ENCODE measurements at regions not wholly inside any gene's neighbourhood (a gene's known extent, or its start where the extent isn't known, plus 50 kb on each side); places are given as distances from the start of the nearest gene placed in this dataset.

- POLR2A ChIA-PET, result no interaction called here
- no peak for DNase-seq (ENCODE audit: low read depth)
- H3K36me3 ChIP-seq (ENCODE audit: control insufficient read depth, insufficient read depth, low read length), result no peaks in the 10 kb centered on the region
- CTCF ChIA-PET, result no interaction called here
- no peak for TF ChIP-seq CTCF (IDR thresholded peaks at IDR 0.05; ENCODE audit: insufficient read depth, low read depth, low read length)
- H3K4me3 ChIP-seq (ENCODE audit: low read depth, low read length), result no peak overlapping the region
- no peaks in the 10 kb centered on the region for H3K27me3 ChIP-seq (ENCODE audit: control insufficient read depth, insufficient read depth, low read length)
These were observed 398.7 kb upstream of the SALL3 start for GRCh38 chr18:78580835-78581339.

DNA sequence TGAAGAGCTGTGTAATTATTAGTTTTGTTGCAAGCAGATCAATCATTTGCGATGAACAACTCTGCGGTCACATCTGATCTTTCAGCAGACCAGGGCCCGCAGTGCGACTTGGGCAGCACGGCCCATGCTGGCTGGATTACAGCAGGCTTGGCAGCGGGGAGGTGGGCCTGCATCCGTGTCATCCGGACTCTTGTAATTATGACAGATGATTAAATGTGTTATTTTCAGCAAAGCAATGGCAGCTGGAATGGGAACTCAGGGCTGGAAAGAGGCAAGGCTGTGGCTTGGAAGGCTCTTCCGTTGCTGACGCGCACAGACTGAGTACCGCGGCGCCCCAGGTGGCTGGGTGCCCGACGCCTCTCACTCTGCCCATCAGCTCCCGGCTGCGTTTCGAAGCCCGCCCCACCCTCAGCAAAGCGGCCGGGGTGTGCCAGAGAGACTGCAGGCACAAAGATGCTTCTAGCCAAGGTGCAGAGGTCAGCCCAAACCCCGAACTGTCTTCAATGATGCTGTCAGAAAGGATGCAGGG lies 397.4 kb upstream of the SALL3 start:
- Histone ChIP-seq H3K27me3 (ENCODE audit: control insufficient read depth, insufficient read depth, low read length) (no peaks in the 10 kb centered on the region), H3K4me3 (ENCODE audit: low read depth, low read length) (no peak overlapping the region), H3K36me3 (ENCODE audit: control insufficient read depth, insufficient read depth, low read length) (no peaks in the 10 kb centered on the region)
- ChIA-PET CTCF (no interaction called here), POLR2A (no interaction called here)
- TF ChIP-seq CTCF (IDR thresholded peaks at IDR 0.05; ENCODE audit: insufficient read depth, low read depth, low read length), result no peak
- no peak for DNase-seq (ENCODE audit: low read depth)

DNA sequence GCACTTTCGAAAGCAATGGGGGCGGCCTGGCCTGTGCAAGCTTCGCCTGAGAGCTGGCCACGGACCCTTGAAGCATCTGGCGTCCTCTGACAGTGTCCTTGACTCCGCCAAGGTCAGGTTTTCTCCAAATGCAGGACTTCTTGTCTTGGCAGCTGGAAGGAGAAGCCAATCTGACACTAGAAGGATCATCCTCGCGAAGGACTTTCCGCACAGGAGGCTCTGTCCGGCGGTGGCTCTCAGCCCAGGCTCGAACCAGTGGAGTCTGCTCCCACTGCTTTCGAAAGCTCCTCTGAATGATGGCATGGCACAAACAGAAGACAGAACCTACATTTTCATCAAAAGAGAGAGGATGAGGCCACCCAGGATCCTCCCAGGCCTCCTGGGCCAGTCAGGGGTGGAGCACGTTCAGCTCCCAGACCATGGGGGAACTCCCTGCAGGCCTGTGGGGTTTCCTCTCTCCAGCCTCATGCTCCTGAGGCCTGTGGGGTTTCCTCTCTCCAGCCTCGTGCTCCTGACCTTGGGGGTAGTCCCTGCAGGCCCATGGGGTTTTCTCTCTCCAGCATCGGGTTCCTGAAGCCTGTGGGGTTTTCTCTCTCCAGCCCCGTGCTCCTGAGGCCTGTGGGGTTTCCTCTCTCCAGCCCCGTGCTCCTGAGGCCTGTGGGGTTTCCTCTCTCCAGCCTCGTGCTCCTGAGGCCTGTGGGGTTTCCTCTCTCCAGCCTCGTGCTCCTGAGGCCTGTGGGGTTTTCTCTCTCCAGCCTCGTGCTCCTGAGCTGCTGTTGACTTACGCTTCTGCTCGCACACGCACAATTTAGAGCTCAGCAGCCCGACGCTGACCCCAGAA lies 396.5 kb upstream of the SALL3 start:
- TF ChIP-seq CTCF (IDR thresholded peaks at IDR 0.05; ENCODE audit: insufficient read depth, low read depth, low read length), result no peak
- no peak for DNase-seq (ENCODE audit: low read depth)
- ChIA-PET CTCF (no interaction called here), POLR2A (no interaction called here)
- Histone ChIP-seq H3K4me3 (ENCODE audit: low read depth, low read length) (no peak overlapping the region), H3K27me3 (ENCODE audit: control insufficient read depth, insufficient read depth, low read length) (no peaks in the 10 kb centered on the region), H3K36me3 (ENCODE audit: control insufficient read depth, insufficient read depth, low read length) (no peaks in the 10 kb centered on the region)

DNA sequence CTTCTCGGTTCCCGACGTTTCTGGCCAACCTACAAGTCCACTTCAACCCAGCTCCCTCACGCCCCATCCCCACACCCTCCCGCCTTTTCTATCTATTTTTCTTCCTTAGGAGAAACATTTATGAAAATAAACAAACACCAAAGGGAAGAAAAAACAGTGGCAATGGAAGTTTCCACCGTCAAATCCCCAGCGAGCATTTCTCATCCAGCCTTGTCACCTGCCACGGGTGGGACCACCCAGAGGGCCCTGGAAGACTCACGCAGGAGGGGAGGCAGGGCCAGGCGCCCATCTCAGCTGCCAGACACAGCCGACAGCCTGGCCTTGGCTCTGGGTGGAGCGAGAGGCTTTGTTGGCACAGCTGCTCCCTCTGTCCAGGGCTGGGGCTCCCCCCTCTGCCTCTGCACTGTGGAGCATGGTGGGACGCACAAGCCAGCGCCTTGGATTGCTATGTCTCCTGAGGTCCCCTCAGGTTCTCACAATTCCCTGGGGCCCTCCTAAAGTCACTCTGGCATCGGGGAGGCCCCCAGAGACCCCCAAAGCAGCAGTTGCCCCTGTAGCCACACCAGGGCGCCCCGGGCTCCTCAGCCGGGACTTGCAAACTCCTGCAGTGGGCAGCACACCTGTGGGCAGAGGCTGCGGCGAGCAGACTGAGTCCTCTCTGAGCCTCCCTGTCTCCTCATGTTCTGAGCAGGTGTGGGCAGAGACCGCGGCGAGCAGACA lies 395.7 kb upstream of the SALL3 start:
- TF ChIP-seq CTCF (IDR thresholded peaks at IDR 0.05; ENCODE audit: insufficient read depth, low read depth, low read length), result no peak
- H3K36me3 ChIP-seq (ENCODE audit: control insufficient read depth, insufficient read depth, low read length), result no peaks in the 10 kb centered on the region
- no peaks in the 10 kb centered on the region for H3K27me3 ChIP-seq (ENCODE audit: control insufficient read depth, insufficient read depth, low read length)
- DNase-seq (ENCODE audit: low read depth), result no peak
- CTCF ChIA-PET, result no interaction called here
- H3K4me3 ChIP-seq (ENCODE audit: low read depth, low read length), result no peak overlapping the region
- POLR2A ChIA-PET, result no interaction called here

GRCh38 chr18:78584459-78585022 lies 395.1 kb upstream of the SALL3 start:
- H3K36me3 ChIP-seq (ENCODE audit: control insufficient read depth, insufficient read depth, low read length), result no peaks in the 10 kb centered on the region
- TF ChIP-seq CTCF (IDR thresholded peaks at IDR 0.05; ENCODE audit: insufficient read depth, low read depth, low read length), result no peak
- no peak overlapping the region for H3K4me3 ChIP-seq (ENCODE audit: low read depth, low read length)
- no peak for DNase-seq (ENCODE audit: low read depth)
- H3K27me3 ChIP-seq (ENCODE audit: control insufficient read depth, insufficient read depth, low read length), result no peaks in the 10 kb centered on the region
- POLR2A ChIA-PET, result no interaction called here
- CTCF ChIA-PET, result no interaction called here
